ENCODE measurements at regions not wholly inside any gene's neighbourhood (a gene's known extent, or its start where the extent isn't known, plus 50 kb on each side); places are given as distances from the start of the nearest gene placed in this dataset.

DNA sequence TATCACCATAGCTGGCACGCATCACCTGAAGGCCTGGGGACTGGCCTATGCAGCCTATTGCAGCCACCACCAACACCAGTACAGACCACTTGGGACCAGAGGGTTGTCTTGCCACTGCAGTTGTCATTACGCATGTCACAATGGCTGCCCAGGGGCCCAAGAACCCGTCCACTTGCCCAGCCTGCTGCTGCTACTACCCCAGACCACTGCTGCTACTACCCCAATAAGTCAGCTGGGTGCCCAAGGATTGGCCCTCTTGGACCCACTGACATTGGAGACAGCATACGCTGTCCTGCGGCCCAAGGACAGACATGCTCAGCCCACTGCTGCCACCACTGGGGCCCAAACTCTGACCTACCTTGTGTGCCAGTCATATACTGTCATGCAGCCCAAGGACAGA, 102.7 kb upstream of the OR9Q1 start:
- no peak for TF ChIP-seq EZH2phosphoT487 (IDR thresholded peaks at IDR 0.05; ENCODE audit: insufficient read depth, low read depth)
- no peak for TF ChIP-seq EZH2 (IDR thresholded peaks at IDR 0.05; ENCODE audit: insufficient read depth, poor library complexity, severe bottlenecking)

Data from GM23248 (cell line).